Right hindlimb (tissue), 1 donor: ENCODE measurements at regions not wholly inside any gene's neighbourhood (a gene's known extent, or its start where the extent isn't known, plus 50 kb on each side); places are given as distances from the start of the nearest gene placed in this dataset.

Experiments
- DNase-seq: peaks from one replicate; pipeline ENCODE4 v3.0.0-alpha.2; 2018

DNA sequence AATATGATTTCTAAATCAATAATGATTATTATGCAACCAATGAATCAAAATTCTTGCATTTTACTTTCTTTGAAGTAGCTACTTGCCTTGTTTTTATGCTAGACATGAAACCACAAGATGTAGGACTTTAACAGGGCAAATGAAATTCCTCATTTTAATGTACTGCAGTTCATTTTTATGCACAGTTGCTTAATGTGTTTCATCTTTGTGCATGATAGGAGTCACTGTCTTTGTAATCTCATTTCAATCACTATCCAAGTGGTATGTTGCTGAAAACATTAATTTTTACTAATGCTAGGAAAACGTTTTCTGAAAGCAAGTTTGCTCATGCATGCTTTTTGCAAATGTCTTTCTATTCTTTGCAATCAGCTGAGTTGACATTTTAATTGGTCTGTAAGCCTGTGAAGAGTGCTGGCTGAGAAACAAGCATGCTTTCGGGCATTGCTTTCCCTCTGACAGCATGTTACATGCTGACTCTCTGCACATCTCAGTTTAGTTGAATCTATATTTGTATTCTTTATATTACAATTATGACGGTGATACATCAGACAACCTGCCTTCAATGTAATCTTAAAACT is 535.0 kb upstream of the CDH18 start:
- no peak for DNase-seq

GRCh38 chr5:20515606-20516005 is 527.6 kb upstream of the CDH18 start:
- DNase-seq, result no peak

- DNase-seq, result no peak
Measured at GRCh38 chr5:20514145-20514544, 526.1 kb upstream of the CDH18 start.

GRCh38 chr5:20500546-20500945 is 512.5 kb upstream of the CDH18 start:
- no peak for DNase-seq

DNA sequence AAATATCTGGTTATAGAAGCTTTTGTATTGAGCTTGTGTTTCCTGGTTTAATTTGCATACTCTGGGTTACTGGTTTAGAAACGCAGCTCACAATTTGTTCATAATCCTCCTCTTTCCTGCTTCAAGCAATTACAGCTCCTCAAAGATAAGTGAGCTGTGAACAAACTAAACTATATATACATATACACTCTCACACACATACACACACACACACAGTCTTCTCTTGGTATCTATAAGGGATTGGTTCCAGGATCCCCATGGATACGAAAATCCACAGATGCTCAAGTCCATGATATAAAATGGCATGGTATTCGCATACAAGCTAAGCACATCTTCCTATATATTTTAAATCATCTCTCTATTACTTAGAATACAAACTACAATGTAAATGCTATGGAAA is 510.9 kb upstream of the CDH18 start:
- no peak for DNase-seq

DNA sequence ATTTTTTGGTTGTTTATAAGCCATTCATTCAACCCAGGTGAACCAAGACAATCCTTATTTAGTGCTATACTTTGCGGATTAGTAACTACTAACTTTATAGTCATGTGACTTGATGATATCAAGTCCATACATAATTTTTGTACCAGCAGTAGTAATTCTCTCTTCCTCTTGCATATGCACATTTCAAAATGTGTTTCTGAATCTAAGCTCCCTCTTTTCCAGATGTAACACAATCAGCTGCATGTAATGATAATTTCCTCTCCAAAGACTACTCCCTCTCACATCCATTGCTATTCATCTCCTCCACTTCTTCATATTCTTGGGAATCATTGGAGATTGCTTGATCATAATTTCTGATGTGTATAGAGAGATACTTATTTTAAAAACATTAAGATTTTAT is 510.1 kb upstream of the CDH18 start:
- DNase-seq, result no peak

GRCh38 chr5:20497356-20497755 is 509.4 kb upstream of the CDH18 start:
- no peak for DNase-seq

- DNase-seq, result no peak
Measured at GRCh38 chr5:20494706-20495105, 506.7 kb upstream of the CDH18 start.

GRCh38 chr5:20486826-20487225 is 498.8 kb upstream of the CDH18 start:
- DNase-seq, result no peak

DNA sequence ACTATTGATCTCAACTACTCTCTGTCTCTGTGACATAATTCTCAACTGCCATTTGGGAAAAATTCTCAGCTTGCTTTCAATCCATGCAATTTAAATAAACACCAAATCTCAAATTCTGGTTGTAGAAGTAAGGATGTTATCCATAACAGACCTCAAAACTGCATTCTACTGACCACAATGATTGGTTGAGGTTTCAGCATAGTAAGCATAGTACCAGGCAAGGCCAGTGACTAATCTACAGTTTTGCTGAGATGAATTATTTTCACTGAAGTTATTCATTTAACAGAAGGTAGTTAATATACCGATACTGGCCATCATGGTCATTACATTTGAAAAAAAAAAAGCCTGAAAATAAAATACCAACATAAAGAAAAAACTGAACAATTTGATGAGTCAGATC is 488.0 kb upstream of the CDH18 start:
- no peak for DNase-seq

DNA sequence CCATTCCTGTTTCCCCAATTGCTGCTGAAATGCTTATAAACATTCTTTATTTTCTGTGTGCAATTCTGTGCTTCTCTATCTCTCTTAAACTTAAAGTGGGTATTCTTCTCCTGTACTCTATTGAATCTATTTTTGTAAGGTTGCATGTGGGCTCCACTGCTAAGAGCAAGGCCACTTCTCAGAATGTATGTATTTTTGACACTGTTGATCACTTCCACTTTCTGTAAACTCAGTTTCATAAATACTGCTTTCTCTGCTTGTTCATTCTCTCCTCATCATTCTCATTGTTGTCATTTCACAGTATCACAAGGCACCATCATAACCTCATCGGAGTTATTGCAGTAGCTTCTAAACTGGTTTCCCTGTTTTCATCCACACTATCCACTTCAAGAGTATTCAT is 483.0 kb upstream of the CDH18 start:
- DNase-seq, result no peak

DNA sequence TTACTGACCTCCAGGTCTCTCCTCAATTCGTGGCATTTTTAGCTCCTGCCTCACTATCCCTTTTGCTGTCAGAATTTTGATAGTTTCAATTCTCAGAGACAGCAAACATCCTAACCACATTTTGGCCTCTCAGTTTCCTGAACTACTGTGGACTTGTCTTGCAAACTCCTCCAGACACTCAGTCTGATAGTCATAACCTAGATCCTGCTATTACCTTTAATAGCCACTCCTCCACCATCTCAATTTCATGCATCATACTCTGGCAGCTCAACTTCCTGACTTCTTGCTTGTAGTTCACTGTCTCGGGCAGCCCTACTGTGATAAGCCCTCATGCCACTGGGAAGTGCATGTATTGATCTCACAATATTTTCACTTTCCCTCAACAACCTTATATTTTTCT is 481.8 kb upstream of the CDH18 start:
- no peak for DNase-seq

DNA sequence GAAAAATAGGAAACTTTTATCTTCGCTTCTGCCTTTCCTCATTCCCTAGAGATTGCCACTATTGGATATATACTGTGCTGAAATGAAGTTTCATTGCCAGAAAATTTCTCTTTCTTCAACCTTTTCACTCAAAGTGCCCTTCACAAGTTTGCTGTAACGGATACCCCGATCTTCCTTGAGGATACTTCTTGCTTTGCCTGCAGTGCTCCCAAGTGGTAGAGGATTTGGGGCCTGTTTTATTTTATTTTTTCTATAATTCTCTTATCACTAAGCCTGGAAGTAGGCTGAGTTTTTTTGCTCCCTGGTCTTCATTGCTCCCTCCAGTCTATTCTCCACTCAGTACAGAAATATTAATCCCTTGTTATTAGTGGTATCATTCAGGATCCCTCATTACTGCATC is 481.4 kb upstream of the CDH18 start:
- DNase-seq, result no peak

DNA sequence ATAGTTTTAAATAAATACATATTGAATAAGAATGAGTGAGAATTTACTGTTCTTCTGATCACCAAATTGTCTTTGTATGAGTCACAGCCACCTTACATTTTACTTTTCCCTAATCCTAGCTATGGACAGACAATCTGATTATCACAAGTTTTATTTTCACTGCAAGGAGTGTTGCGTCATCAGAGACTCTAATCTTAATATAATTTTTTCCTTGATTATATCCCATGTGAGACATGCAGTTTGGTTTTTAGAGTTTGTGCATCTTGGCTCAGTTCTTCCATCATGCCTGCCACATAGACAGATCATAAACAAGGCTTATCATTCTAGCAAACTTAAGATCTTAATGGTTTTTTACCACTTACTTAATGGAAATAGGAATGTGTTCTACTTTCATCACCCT is 478.5 kb upstream of the CDH18 start:
- no peak for DNase-seq

GRCh38 chr5:20463206-20463605 is 475.2 kb upstream of the CDH18 start:
- DNase-seq, result no peak

GRCh38 chr5:20446121-20446520 is 458.1 kb upstream of the CDH18 start:
- DNase-seq, result no peak

GRCh38 chr5:20445326-20445860 is 457.4 kb upstream of the CDH18 start:
- DNase-seq, result no peak

- DNase-seq, result no peak
Measured at GRCh38 chr5:20434786-20435185, 446.8 kb upstream of the CDH18 start.

DNA sequence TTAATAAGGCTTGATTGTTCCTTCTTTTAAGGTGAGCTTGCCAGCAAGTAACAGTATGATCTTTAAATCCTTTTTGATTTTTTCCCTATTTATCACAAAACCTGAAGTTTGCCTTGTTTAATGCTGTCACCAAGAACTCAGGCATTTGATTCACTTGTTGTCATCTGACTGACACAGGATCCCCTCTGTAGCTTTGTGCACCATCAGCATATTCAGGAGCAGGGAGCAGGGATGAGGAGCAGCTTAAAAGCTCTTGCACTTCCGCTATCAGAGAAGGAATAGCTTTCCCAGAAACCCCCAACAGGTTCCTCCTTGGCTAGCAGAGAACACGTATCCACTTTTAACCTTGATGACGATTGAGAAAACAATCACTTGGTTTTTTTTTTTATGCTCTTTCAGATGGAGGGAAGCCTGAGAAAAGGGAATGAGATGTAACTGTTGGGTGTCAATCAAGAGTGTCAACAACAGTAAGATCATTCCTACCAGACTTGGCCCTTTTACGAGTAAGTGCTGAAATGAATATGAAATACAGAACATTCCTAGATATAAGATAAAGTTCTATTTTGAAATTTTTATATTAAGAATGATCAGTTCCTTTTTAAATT is 433.1 kb upstream of the CDH18 start:
- DNase-seq, result no peak
